GM12892 (cell line): ENCODE measurements at regions not wholly inside any gene's neighbourhood (a gene's known extent, or its start where the extent isn't known, plus 50 kb on each side); places are given as distances from the start of the nearest gene placed in this dataset.

Experiments used
- POLR2A ChIP-seq: IDR thresholded peaks from 2 replicates; pipeline ENCODE4 v1.6.1; 2011; ENCODE audit warnings: low read depth, low read length, control low read depth
- TAF1 ChIP-seq: IDR thresholded peaks from 2 replicates; pipeline ENCODE4 v1.6.1; 2011; ENCODE audit warnings: low read depth, mild to moderate bottlenecking, control low read depth, low read length, borderline replicate concordance

DNA sequence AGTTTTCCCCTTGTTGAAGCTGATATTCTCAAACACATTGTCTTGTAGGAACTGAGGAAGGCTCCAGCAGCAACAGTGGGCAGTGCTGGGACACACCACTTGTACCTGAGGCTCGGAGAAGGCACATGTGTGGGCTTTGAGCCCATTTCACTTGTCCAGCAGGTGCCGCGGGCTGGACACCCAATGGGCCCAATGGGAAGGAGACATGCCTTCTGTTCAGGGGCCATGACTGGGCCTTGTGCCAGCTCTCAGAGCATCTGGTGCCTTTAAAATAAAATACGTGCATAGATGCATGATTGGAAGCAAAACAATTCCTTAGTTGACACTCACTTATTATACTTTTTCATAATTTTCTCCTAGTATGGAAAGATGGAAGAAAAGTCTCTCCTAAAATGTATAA, 334.2 kb downstream of the KLF13 start:
- TF ChIP-seq POLR2A (no peak), TAF1 (no peak)
